ENCODE measurements at regions not wholly inside any gene's neighbourhood (a gene's known extent, or its start where the extent isn't known, plus 50 kb on each side); places are given as distances from the start of the nearest gene placed in this dataset.
A peak's percentile ranks its signal among the peaks of the same experiment; 100 is the strongest.
"Not testable (repeated sequence)": the region's sequence is repeated elsewhere in the genome, so short reads cannot be mapped to it uniquely, and the experiment has no call there.

DNA sequence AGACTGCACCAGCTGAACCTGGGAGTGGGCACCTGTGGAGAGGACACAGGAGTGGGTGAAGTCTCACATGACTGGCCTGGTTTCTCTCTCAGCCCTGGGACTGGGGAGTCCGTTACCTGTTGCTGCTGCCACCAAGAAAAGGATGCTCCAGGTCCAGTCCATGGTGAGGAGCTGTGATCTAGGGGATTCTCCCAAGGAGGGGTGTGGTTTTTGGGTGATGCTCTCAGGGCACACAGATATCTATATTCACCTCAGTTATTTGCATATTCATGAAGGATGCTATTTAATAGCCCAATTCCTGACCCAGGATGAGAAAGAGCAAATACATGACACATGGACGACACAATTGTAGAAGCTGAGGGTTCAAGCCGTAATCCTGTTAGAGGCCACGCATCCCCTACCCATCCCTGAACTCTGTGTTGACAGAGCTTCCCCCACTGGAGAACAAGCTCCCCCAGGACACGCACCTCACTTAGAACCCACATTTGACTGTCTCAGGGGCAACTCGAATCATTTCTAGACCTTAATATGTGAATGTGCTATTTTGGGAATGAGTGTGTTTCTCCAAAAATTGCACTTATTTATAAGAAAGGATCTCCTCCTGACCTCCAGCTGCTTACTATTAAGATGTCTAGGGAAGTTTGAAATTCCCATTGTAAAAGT, 658.9 kb downstream of the TMEM121 start:
- not testable (repeated sequence) for DNase-seq

DNA sequence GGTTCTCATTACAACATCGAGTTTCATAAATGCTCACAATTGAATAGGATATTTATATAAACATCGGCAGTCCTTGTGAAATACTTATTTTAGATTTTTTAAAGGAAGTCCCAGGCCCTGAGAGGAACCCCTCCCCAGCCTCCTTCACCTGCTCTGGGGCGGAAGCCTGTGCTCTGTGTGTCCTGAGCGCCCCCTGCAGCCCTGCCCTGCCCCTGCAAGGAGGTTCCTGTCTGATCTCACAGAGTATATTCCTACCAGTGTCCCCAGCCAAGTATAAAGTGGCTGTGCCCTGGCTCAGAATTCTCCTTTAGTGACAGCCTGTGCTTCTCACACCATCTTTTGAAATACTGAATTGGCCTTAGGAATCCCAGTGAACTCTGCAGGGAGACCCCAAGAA, 659.5 kb downstream of the TMEM121 start:
- DNase-seq: peak; percentile 24

DNA sequence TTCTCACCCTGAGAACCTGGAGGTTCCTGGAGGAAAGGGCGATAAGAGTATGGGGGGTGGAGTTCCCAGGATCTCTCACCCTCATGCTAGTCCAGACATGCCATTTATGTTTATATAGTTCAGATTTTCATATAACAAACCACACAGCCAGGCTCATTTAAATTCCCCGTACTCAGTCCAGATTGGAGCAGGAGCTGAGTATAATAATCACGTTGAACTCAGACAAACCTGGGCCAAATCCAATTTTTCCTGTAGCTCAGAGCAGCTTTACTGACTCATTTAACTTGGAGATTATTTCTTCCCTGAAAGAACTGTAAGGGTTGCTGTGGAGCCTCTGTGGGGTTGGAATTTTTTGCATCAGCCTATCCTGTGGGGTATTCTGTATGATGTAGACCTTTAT, 660.8 kb downstream of the TMEM121 start:
- no peak for DNase-seq

DNA sequence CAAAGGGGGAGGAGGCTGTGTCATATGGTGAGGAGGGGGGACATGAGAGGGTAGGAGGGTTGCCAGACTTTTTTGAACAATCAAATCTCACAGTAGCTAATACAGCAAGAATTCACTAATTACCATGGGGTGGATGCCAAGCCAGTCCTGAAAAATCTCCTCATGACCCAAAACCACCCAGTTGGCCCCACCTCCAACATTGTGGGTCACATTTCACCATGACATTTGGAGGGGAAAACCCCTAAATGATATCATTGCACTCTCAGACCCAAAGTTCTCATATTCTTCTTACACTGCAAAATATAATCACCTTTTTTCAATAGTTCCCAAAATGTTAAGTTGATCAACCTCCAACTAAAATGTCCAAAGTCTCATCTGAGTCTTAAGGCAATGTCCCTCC, 666.3 kb downstream of the TMEM121 start:
- DNase-seq: peak; percentile 33

DNA sequence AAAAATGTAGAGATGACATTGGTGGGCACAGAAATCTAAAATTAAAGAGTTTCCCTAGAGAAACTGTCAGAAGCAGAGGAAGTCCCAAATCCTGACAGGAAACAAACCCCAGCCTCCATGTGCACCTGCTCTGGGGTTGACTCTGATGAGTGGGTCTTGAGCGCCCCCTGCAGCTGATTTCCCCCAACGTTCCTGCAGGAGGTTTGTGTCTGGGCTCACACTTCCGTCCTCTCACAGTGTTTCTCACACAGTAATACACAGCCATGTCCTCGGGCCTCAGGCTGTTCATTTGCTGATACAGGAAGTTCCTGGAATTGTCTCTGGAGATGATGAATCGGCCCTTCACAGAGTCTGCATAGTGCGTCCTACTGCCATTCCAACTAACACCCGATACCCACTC, 670.1 kb downstream of the TMEM121 start:
- peak; percentile 12 for DNase-seq

DNA sequence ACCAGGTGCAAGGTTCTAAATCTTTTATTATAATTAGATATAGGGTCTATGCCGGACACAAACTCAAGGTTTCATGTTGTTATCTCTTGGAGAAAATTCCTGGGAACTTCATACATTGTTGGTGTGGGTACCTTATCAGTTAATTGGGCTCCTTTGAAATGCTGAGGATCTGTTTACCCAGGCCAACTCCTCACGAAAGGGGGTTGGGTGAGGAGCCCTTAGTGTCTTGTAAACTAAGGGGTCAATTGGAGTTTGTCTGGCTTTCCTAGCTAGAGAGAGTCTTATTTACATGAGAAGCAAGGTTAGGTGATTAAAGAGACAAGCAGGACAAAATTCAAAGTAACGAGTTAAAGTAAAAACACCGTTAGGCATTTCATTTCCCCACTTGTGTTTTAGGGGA, 670.9 kb downstream of the TMEM121 start:
- DNase-seq: not testable (repeated sequence)

DNA sequence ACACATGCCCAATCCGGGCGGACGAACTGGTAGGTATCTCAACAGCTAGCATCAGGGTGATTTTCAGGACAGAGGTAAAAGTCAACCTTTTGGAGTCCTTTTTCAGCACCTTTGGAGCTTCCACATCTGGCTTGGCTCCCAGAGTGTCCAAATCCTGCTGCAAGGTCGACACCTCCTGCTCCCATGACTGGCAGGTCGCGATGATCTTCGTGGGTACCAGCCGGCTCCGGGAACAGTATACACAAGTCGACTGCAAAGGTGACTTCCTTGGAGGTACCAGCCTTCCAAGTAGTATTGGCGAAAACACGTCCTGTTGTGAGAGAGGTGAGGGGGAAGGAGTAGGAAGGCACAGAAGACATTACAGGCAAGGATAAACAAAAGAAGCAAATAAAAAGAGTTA, 672.7 kb downstream of the TMEM121 start:
- DNase-seq: no peak

DNA sequence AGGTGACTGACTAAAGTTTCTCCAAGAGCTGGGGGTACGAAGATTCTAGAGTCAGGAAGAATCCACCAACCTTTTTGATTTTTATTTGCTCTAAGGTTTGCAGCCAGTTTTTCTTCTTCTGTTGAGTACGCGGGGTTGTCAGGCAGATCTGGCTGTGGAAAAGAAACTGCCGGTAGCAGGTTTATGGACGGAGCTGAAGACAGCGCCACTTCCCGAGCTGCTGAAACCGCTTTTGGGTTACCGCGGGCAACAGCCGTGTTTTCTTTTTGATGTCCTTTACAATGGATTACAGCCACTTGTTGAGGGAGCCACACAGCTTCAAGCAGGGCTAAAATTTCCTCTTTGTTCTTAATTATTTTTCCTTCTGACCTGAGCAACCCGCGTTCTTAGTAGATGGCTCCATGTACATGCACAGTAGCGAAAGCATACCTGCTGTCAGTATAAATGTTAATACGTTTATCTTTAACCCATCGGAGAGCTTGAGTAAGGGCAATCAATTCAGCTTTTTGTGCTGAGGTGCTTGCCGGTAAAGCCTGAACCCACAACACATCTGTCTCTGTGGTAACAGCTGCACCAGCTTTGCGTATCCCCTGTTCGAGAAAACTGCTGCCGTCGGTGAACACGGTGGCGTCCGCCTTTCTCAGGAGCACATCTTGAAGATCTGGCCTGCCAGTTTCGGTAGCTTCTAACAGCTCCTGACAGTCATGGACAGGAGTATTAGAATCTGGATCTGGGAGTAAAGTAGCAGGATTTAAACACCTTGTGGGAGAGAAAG, 674.3 kb downstream of the TMEM121 start:
- no peak for DNase-seq

DNA sequence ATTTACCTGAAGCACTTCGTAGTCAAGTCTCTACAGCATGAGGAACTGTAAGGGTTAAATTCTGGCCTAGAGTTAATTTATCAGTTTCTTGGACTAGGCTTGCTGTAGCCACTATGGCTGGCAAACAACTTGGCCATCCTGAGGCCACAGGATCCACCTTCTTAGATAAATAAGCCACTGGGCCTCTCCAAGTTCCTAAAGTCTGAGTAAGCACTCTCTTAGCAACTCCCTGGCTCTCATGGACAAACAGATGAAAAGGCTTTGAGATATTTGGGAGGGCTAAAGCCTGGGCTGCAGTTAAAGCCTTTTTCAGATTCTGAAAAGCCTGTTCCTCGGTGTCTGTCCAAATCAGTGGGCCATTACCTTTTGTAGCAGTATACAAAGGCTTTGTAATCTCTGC, 675.0 kb downstream of the TMEM121 start:
- DNase-seq: no peak

DNA sequence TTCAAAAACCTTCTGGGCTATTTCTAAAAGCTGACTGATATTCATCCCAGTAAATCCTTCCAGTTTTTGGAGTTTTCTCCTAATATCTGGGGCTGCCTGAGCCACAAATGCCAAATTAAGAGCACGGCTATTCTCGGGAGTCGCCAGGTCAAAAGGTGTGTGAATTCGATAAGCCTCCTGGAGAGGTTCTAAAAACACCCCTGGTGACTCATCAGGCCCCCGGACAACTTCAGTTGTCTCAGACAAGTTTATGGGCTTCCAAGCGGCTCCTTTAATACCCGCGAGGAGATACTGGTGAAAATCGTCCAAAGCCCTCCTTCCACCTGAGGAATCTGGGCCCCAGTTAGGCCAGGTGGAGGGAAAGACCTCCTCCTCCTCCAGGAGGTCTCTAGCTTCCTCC, 677.1 kb downstream of the TMEM121 start:
- no peak for DNase-seq

DNA sequence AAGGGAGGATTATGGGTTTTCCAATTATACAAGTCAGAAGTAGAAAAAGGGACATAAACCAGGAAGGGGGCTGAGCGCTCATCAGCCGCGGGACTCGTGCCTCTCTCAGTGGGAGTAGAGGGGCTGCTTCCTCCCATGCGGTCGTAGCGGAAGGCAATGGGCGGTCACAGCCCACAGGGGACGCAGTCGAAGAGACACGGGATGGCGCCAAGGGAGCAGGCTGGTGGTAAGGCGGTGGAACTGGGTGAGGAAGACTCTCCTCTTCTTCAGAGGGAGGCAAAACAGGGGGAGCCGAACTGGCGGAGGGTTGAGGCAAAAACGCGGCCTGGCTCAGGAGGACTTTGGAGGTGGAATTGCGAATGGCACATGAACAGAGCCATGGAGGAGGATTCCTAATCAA, 677.7 kb downstream of the TMEM121 start:
- DNase-seq: no peak

DNA sequence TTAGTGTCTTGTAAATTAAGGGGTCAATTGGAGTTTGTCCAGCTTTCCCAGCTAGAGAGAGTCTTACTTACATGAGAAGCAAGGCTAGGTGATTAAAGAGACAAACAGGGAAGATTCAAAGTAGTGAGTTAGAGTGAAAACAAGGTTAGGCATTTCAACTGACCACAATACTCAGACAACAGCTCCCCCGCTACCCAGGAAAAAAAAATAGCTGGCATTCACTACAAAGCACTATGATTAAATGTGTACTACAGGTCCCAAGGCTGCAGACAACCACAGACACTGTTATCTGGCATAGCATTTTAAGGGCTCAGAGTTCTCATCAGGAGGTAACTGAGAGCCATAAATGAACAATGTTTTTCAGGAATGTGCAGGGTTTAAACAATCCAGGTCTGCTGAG, 680.9 kb downstream of the TMEM121 start:
- no peak for DNase-seq

DNA sequence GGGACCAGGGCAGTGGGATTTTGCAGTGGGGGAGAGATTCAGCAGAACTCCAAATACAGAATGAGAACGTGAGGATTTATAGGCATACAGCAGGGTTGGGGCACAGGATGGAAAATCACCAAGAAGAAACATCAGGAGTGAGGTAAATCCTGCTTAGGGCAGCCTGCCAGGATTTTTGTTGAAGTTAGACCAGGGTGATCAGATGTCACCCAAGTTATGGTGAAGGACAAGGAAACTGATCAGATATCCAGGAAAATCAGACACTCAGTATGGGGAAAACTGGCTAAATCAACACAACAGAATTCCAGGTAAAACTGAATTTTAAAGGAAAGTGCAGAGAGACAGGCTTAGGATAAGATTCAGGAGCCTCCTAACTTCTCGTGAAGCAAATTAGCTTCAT, 682.4 kb downstream of the TMEM121 start:
- no peak for DNase-seq

DNA sequence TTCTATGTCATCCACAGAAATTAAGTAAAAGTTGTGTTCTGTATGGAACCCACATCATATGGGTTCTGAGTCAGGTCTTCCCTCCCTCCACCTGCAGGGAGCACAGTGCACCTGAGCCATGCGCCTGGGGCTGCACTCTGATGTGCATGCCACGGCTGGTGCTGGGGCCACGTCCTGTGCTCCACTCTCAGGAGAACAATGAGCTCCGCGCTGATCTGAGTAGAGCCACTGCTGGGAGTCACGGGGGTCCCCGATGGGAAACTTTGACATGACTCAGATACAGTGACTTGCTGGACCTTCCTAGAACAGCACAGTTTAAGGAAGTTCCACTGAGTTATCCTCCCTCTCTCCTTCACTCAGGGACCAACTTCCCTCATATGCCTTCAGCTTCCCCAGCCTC, 683.4 kb downstream of the TMEM121 start:
- DNase-seq: no peak

DNA sequence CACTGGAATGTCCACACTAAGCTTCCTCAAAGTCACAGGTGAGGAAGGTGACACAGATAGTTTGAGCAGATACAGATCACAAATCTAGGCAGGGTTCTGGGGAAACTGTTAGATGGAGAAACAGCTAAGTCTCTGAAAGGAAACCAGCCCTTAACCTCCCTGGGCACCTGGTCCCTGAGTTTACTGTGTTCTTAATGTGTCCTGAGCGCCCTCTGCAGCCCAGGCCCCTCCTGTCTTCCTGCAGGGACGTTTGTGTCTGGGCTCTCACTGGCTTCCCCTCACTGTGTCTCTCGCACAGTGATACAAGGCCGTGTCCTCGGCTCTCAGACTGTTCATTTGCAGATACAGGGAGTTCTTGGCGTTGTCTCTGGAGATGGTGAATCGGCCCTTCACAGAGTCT, 684.3 kb downstream of the TMEM121 start:
- DNase-seq: no peak

DNA sequence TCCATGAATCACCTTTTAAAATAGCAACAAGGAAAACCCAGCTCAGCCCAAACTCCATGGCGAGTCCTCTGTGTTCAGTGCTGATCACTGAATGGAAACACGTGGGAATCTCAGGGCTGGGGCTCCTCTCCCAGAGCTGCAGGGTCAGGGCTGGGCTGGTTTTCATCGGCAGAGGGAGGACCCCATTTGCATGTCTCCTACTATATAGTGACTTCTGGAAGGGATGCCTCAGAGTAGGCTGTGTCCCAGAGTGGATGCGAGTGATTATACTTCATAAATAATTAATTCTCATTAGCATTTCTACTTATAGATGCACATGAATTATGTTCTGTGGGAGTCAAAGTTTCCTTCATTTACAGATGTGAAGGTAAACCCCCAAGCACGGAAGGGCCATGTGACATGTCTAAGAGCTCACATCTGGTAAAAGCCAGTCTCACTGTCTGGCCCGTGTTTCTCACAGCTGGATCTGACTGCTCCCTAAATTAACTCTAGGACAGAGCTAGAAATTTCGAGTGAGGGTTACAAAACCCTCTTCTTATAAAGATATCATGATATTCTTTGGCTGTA, 685.0 kb downstream of the TMEM121 start:
- DNase-seq: no peak

DNA sequence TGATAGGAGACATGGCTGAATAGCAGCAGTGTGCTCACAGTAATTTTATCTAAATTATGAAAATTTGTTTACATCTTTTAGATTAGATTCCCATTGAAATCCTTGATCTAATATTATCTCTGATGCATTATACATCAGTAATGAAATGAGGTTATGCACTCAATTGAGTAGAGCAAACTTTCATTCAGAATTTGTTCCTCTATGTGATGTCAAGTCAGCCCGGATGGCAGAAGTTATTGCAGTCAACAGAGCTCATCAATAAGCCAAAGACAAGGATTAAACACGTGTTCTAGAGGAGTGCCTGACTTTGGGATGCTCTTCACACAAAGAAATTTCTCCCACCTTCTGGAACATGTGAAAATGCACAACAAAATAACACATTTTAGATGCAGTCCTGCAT, 688.8 kb downstream of the TMEM121 start:
- no peak for DNase-seq

DNA sequence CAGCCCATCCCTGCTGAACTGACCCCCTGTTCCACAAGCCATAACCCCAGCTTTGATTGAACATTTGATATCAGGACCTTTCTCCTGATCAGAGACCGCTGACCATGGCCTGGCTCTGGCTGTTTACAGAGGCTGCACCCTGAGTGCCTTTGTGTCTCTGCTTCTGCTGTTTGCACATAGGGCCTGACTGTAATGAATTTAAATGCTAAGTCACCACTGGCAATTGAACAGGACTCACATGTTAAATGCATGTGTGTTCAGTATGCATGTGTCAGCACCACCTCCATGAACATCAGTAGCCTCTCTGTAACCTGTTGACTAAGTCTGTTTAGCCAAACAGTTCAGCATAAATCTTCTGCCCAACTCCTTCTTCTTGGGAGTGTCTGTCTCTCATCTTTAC, 690.3 kb downstream of the TMEM121 start:
- no peak for DNase-seq

DNA sequence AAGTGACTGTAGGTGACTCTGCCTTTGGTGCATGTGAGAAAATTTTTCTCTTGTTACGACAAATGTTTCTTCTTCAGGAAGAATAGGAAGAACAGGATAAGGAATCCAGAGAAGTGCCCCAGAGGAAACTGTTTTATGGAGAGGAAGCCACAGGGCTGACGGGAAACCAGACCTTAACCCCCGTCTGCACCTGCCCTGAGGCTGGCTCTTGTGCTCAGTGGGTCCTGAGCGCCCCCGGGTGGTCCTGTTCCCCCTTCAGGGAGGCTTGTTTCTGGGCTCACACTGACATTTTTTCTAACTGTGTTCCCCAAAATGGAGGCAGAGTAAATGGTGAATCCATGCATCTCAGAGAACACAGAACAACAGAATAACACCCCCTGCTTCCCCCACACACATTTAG, 691.8 kb downstream of the TMEM121 start:
- DNase-seq: no peak

DNA sequence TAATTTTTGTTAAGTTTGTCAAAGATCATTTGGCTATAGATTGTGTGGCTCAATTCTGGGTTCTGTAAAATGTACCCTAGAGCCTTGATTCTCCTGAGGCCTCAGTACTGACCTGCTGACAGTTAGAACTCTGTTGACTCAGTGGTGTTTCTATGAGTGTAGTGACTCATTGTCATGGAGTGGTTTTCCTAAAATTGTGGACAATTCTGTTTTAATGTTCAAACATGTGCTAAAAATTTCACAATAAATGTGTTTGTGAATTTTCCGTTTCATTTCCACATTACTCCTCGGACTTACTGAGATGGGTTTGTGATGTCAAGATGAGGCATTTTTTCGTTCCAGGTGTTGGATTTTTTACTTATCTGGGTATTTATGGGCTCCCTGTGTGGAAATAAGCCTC, 695.9 kb downstream of the TMEM121 start:
- DNase-seq: peak; percentile 48

DNA sequence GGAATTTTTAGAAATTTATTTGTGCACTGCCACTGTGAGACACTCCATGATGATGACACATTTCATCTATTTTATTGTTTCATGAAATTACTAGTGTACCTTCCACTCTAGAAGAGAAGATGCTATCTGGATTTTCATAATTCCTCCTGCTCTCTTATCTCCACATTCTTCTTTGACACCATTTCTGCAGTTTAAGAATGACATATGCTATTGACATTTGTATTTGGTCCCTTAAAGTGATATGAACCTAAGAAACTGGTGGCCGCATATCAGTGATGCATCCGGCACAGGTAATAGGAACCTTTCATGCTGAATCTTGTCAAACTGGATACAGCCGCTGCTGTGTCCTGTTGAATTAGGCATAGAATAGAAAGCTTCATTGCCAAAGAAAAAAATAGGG, 696.3 kb downstream of the TMEM121 start:
- DNase-seq: no peak

DNA sequence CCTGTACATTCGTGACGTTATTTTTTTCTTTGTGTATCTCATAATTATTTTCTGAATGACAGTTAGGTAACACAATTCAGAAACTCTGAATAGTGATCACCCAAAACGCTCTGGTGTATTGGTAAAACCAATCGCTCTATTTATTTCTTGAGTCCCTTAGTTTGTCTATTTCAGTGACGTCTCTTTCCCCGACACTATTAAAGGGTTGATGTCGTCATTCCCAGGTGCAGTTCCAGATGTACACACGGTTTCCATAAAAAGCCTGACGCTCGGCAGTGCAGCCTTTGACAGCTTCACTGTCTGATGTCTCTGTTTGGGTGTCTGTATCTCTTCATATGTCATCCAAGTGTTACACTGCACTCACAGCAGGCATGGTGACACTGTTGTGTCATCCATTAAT, 701.4 kb downstream of the TMEM121 start:
- DNase-seq: no peak

DNA sequence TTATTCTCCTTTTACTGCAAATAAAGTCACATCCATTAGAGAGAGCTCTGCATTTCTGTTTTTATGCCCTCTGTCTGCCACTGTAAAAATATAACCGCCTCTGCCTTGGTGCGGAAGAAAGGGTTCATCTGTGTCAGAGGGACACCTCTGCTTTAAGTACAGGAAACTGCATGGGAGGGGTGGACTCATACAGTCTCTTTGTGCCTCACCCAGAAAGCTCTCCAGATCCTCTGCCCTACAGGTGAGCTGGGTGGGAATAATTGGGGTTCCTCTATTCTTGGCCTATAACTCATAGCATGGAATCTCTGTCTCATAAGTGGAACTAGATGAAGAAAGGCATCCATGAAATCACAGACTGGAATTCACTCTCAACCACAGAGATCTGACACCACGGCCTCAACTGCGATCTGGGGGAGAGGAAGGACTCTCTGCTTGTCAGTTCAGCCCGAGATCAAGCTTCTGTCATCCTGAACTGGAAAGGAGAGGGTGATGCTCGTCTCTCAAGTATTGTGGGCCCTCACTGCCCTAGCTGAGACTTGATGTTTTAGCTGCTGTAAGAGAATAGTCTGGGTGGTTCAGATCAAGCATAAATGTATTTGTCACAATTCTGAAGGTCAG, 702.3 kb downstream of the TMEM121 start:
- DNase-seq: no peak

DNA sequence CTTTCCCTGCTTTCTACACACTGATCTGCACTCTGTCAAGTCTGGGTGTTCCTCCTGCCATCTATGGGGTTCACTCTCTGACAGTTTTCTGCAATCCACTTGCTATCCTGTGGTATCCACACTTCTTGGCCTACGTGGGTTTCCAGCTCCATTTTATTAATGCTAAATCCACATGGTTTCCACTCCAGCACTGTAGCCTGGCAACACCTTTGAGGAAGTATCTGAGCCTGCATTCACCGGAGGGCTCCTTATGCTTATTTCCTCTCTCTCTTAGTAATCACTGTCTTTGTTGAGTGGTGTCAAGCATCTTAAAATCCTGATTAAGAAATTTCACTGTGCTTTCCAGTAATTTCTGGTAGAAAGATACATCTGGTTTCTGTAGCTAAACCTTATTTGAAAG, 703.7 kb downstream of the TMEM121 start:
- no peak for DNase-seq
